ENCODE measurements at regions not wholly inside any gene's neighbourhood (a gene's known extent, or its start where the extent isn't known, plus 50 kb on each side); places are given as distances from the start of the nearest gene placed in this dataset.

GRCh38 chr11:86186386-86186785 lies 58.2 kb upstream of the EED start:
- 80 to 85% methylated on average over 1 to 4 of the region's 4 CpGs for WGBS, 2 donors (ENCODE audit: low coverage in 1 of 2)
- TF ChIP-seq POLR2AphosphoS5 (IDR thresholded peaks at IDR 0.05): no peak
- TF ChIP-seq EP300 (IDR thresholded peaks at IDR 0.05): no peak
- no peak for TF ChIP-seq POLR2A (IDR thresholded peaks at IDR 0.05)
- TF ChIP-seq, protein P1, sequence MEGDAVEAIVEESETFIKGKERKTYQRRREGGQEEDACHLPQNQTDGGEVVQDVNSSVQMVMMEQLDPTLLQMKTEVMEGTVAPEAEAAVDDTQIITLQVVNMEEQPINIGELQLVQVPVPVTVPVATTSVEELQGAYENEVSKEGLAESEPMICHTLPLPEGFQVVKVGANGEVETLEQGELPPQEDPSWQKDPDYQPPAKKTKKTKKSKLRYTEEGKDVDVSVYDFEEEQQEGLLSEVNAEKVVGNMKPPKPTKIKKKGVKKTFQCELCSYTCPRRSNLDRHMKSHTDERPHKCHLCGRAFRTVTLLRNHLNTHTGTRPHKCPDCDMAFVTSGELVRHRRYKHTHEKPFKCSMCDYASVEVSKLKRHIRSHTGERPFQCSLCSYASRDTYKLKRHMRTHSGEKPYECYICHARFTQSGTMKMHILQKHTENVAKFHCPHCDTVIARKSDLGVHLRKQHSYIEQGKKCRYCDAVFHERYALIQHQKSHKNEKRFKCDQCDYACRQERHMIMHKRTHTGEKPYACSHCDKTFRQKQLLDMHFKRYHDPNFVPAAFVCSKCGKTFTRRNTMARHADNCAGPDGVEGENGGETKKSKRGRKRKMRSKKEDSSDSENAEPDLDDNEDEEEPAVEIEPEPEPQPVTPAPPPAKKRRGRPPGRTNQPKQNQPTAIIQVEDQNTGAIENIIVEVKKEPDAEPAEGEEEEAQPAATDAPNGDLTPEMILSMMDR (IDR thresholded peaks at IDR 0.05): no peak
- H3K27ac ChIP-seq: no peak overlapping the region

GRCh38 chr11:86185381-86185750 lies 59.2 kb upstream of the EED start:
- no peaks in the 10 kb centered on the region for H3K9me3 ChIP-seq
- TF ChIP-seq, protein P1 (IDR thresholded peaks at IDR 0.05): no peak
- no peak for TF ChIP-seq POLR2AphosphoS5 (IDR thresholded peaks at IDR 0.05)
- TF ChIP-seq EP300 (IDR thresholded peaks at IDR 0.05): no peak
- TF ChIP-seq POLR2A (IDR thresholded peaks at IDR 0.05): no peak
- H3K4me1 ChIP-seq: no peaks in the 10 kb centered on the region
- WGBS, 2 donors (ENCODE audit: low coverage in 1 of 2): 71 to 72% methylated on average over 2 of the region's 2 CpGs
- no peak overlapping the region for H3K27ac ChIP-seq
- no peaks in the 10 kb centered on the region for H3K27me3 ChIP-seq
- no peaks in the 10 kb centered on the region for H3K36me3 ChIP-seq
- H3K4me3 ChIP-seq: no peak overlapping the region
- ATAC-seq: no peak

More at GRCh38 chr11:86186386-86186785, 58.2 kb upstream of the EED start:
- Histone ChIP-seq H3K27me3 (no peaks in the 10 kb centered on the region), H3K9me3 (no peaks in the 10 kb centered on the region), H3K36me3 (no peaks in the 10 kb centered on the region), H3K4me3 (no peak overlapping the region), H3K4me1 (no peaks in the 10 kb centered on the region)
- ATAC-seq: no peak

GRCh38 chr11:86184728-86185380 lies 59.7 kb upstream of the EED start:
- 82% methylated on average over 3 of the region's 5 CpGs for WGBS, 2 donors (ENCODE audit: low coverage in 1 of 2)

DNA sequence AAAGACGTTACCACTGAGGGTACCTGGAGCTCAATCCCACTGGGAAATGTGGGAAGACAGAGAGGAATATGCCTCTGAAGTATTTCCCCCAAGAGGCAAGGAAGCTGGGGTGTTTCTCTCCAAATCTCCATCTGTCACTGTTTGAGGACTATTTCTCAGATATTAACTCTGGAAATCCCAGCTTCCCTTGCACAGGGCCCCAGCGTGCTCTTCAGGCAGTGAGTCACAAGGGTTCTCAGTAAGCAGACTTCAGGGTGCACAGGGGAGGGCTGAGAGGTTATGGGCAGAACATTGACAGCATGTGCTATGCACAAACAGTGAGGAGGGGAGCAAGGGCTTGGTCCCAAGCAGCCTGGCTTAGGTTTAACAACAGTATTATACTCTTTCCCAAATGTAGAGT lies 60.9 kb upstream of the EED start:
- Histone ChIP-seq H3K27me3 (no peaks in the 10 kb centered on the region), H3K4me3 (no peak overlapping the region), H3K27ac (no peak overlapping the region), H3K4me1 (no peaks in the 10 kb centered on the region), H3K36me3 (no peaks in the 10 kb centered on the region), H3K9me3 (no peaks in the 10 kb centered on the region)
- WGBS, 2 donors (ENCODE audit: low coverage in 1 of 2): 64 to 88% methylated on average over 1 to 2 of the region's 2 CpGs
- no peak for TF ChIP-seq POLR2A (IDR thresholded peaks at IDR 0.05)
- TF ChIP-seq EP300 (IDR thresholded peaks at IDR 0.05): no peak
- TF ChIP-seq, protein P1 (IDR thresholded peaks at IDR 0.05): no peak
- TF ChIP-seq POLR2AphosphoS5 (IDR thresholded peaks at IDR 0.05): no peak
- ATAC-seq: no peak

More at GRCh38 chr11:86184728-86185380, 59.7 kb upstream of the EED start:
- Histone ChIP-seq H3K27me3 (no peaks in the 10 kb centered on the region), H3K9me3 (no peaks in the 10 kb centered on the region), H3K27ac (no peak overlapping the region), H3K4me1 (no peaks in the 10 kb centered on the region), H3K36me3 (no peaks in the 10 kb centered on the region), H3K4me3 (no peak overlapping the region)
- TF ChIP-seq POLR2A (IDR thresholded peaks at IDR 0.05) (no peak), EP300 (IDR thresholded peaks at IDR 0.05) (no peak)
- TF ChIP-seq, protein P1 (IDR thresholded peaks at IDR 0.05): no peak
- ATAC-seq: no peak

DNA sequence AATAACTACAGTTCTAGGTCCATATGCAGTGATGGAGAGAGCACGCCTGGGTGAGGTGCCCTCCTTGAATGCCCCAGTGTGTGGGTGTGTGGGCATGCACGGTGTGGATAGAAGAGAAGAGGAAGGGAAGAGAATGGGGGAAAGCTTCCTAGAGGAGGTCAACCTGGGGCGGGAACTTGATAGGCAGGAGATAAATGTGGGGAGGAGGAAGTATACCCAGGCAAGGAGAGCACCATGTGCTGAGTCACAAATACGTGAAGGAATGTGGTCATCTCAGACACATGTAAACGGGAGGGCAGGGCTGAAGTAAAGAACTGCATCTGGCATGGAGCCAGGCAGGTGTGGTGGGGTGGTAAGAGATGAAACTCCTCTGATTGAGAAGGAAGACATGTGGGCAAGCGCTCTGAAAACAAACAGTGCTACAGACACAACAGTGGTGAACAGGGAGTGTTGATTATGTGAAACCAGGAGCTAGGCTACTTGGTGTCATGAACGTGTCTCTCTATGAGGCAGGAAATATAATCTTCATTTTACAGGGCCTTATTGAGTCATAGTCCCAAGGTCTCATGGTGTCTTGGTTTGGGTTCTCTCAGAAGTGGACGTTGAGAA lies 61.5 kb upstream of the EED start:
- TF ChIP-seq POLR2AphosphoS5 (IDR thresholded peaks at IDR 0.05): no peak
- TF ChIP-seq, protein P1 (IDR thresholded peaks at IDR 0.05): no peak
- no peak for TF ChIP-seq EP300 (IDR thresholded peaks at IDR 0.05)
- no peak for TF ChIP-seq POLR2A (IDR thresholded peaks at IDR 0.05)
- H3K4me1 ChIP-seq: peaks cover 0 to 3% (median 0%) of the 10 kb centered on the region in 3 donors
- no peaks in the 10 kb centered on the region for H3K27me3 ChIP-seq
- ATAC-seq: no peak
- H3K36me3 ChIP-seq: no peaks in the 10 kb centered on the region
- whole genome bisulfite sequencing, 2 donors (ENCODE audit: low coverage in 1 of 2): 74 to 77% methylated on average over 5 to 8 of the region's 8 CpGs
- no peak overlapping the region for H3K27ac ChIP-seq
- no peak overlapping the region for H3K4me3 ChIP-seq
- no peaks in the 10 kb centered on the region for H3K9me3 ChIP-seq

All from gastroesophageal sphincter (tissue), 4 donors.